ENCODE measurements at regions not wholly inside any gene's neighbourhood (a gene's known extent, or its start where the extent isn't known, plus 50 kb on each side); places are given as distances from the start of the nearest gene placed in this dataset.

DNA sequence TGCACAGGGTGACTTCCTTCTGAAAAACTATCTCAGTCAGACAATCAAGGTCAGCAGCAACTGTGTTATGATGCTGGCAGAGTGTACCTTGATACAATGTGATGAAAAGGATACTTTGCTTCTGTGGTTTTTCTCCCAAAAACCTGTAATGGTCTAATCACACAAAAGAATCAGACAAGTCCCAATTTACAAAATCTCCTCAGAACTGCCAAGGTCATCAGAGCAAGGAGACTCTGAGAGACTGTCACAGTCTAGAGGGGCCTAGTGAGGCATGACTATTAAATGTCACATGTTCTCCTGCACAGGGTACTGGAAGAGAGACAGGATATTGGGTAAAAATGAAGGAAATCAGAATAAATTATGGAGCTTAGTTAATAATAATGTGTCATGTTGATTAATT is 185.4 kb downstream of the ST6GAL2 start:
- TF ChIP-seq, protein P1, sequence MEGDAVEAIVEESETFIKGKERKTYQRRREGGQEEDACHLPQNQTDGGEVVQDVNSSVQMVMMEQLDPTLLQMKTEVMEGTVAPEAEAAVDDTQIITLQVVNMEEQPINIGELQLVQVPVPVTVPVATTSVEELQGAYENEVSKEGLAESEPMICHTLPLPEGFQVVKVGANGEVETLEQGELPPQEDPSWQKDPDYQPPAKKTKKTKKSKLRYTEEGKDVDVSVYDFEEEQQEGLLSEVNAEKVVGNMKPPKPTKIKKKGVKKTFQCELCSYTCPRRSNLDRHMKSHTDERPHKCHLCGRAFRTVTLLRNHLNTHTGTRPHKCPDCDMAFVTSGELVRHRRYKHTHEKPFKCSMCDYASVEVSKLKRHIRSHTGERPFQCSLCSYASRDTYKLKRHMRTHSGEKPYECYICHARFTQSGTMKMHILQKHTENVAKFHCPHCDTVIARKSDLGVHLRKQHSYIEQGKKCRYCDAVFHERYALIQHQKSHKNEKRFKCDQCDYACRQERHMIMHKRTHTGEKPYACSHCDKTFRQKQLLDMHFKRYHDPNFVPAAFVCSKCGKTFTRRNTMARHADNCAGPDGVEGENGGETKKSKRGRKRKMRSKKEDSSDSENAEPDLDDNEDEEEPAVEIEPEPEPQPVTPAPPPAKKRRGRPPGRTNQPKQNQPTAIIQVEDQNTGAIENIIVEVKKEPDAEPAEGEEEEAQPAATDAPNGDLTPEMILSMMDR (IDR thresholded peaks at IDR 0.05; ENCODE audit: poor library complexity): no peak
- no peak for TF ChIP-seq EZH2 (IDR thresholded peaks at IDR 0.05; ENCODE audit: borderline replicate concordance)
- TF ChIP-seq EZH2phosphoT487 (IDR thresholded peaks at IDR 0.05; ENCODE audit: low read depth, severe bottlenecking, unreplicated experiment): no peak

All from hepatocyte (in vitro differentiated cells).